RWPE1 (cell line): ENCODE measurements at regions not wholly inside any gene's neighbourhood (a gene's known extent, or its start where the extent isn't known, plus 50 kb on each side); places are given as distances from the start of the nearest gene placed in this dataset.

Experiments used
- CTCF ChIA-PET: fragments of 350-600 bp; sonication (Branson Sonifier 250); formaldehyde crosslinking; extraction: SDS; loops from one replicate; lab custom pipeline; 2021; lab: Yijun Ruan, JAX
- POLR2A ChIA-PET: fragments of 400-600 bp; formaldehyde crosslinking; extraction: SDS; loops from one replicate; lab custom pipeline; 2020; ENCODE audit warnings: antibody characterized with exemption; ENCODE audit not compliant: low non-redundant PET; lab: Yijun Ruan, JAX
- DNase-seq: peaks from one replicate; pipeline ENCODE4 v3.0.0; 2012; ENCODE audit warnings: low spot score
- H3K27ac ChIP-seq: fragments of 450-650 bp; 2 replicates; pipeline ENCODE4 v1.5.1; 2017
- CTCF ChIP-seq: fragments of 450-650 bp; conservative IDR thresholded peaks from 2 replicates; pipeline ENCODE4 v1.5.1; 2017; ENCODE audit warnings: low read depth, mild to moderate bottlenecking

- ChIA-PET CTCF (no interaction called here), POLR2A (no interaction called here)
- TF ChIP-seq CTCF, result no peak
- no peak for DNase-seq
- no peak overlapping the region for H3K27ac ChIP-seq
Observed at GRCh38 chr20:60570481-60571277, 612.5 kb downstream of the CDH26 start.

- H3K27ac ChIP-seq, result no peak overlapping the region
- TF ChIP-seq CTCF, result no peak
- CTCF ChIA-PET, result interaction anchor here (0.6 kb wide), 1 partner anchor 327 kb away, joined by 4 read pairs; no protein-coding TSS in a partner anchor
- DNase-seq, result no peak
- POLR2A ChIA-PET, result interaction anchor here (0.6 kb wide), 1 partner anchor 37 kb away, joined by 3 read pairs; no protein-coding TSS in a partner anchor
Observed at GRCh38 chr20:60573003-60573680, 614.9 kb downstream of the CDH26 start.

DNA sequence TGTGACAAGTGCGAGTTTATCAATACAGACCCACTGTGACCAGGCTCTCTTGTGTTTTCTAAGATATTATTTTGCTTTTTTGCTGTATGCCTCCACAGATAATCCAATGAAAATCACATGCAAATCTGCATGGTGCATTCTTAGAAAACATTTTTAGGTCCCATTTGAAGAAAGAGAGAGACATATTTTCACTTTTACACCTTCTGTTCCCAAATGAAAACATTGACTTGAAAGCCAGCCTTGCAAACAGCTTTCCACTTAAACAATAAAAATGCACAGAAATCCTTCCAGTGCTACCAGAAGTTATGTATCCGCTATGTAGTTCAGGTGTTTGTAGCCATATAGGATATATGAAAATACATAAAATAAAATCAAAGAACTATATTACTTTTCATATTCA lies 618.0 kb downstream of the CDH26 start:
- DNase-seq, result no peak
- CTCF ChIA-PET, result no interaction called here
- no peak for TF ChIP-seq CTCF
- H3K27ac ChIP-seq, result no peak overlapping the region
- POLR2A ChIA-PET, result no interaction called here

GRCh38 chr20:60579941-60580515 lies 621.8 kb downstream of the CDH26 start:
- no peak for DNase-seq
- POLR2A ChIA-PET, result no interaction called here
- no peak for TF ChIP-seq CTCF
- no peak overlapping the region for H3K27ac ChIP-seq
- CTCF ChIA-PET, result no interaction called here

GRCh38 chr20:60581606-60582115 lies 623.4 kb downstream of the CDH26 start:
- POLR2A ChIA-PET, result no interaction called here
- no peak for DNase-seq
- CTCF ChIA-PET, result no interaction called here

More at GRCh38 chr20:60581606-60582115, 623.4 kb downstream of the CDH26 start:
- no peak overlapping the region for H3K27ac ChIP-seq
- TF ChIP-seq CTCF, result no peak
